LNCaP clone FGC (cell line): ENCODE measurements at regions not wholly inside any gene's neighbourhood (a gene's known extent, or its start where the extent isn't known, plus 50 kb on each side); places are given as distances from the start of the nearest gene placed in this dataset.
"Not testable (repeated sequence)": the region's sequence is repeated elsewhere in the genome, so short reads cannot be mapped to it uniquely, and the experiment has no call there.

ENCODE experiments used
- DNase-seq: peaks from one replicate; pipeline ENCODE4 v3.0.0-alpha.2; 2011; ENCODE audit warnings: low read depth
- H3K4me3 ChIP-seq: 2 replicates; pipeline ENCODE4 v1.5.1; 2011; ENCODE audit warnings: mild to moderate bottlenecking, low read depth, low read length, control low read depth
- CTCF ChIP-seq: IDR thresholded peaks from 2 replicates; pipeline ENCODE4 v1.5.1; 2012; ENCODE audit warnings: mild to moderate bottlenecking; ENCODE audit not compliant: control insufficient read depth, insufficient read depth; ENCODE audit errors: extremely low read depth

GRCh38 chr10:27319752-27320431 lies 79.3 kb upstream of the ACBD5 start:
- no peak overlapping the region for H3K4me3 ChIP-seq
- TF ChIP-seq CTCF, result no peak
- no peak for DNase-seq

- not testable (repeated sequence) for H3K4me3 ChIP-seq, DNase-seq
Observed at GRCh38 chr10:27319139-27319538, 78.5 kb upstream of the ACBD5 start.

- DNase-seq, H3K4me3 ChIP-seq: not testable (repeated sequence)
Observed at GRCh38 chr10:27315082-27315481, 74.5 kb upstream of the ACBD5 start.

- not testable (repeated sequence) for DNase-seq, H3K4me3 ChIP-seq
Observed at GRCh38 chr10:27313586-27313985, 73.0 kb upstream of the ACBD5 start.

- no peak for DNase-seq
- no peak overlapping the region for H3K4me3 ChIP-seq
- TF ChIP-seq CTCF, result no peak
Observed at GRCh38 chr10:27312854-27313253, 72.3 kb upstream of the ACBD5 start.

- not testable (repeated sequence) for DNase-seq, H3K4me3 ChIP-seq
Observed at GRCh38 chr10:27311809-27312208, 71.2 kb upstream of the ACBD5 start.

- DNase-seq, H3K4me3 ChIP-seq: not testable (repeated sequence)
Observed at GRCh38 chr10:27298522-27298850, 57.9 kb upstream of the ACBD5 start.

- no peak overlapping the region for H3K4me3 ChIP-seq
- no peak for DNase-seq
- TF ChIP-seq CTCF, result no peak
Observed at GRCh38 chr10:27297844-27298521, 57.4 kb upstream of the ACBD5 start.

GRCh38 chr10:27296285-27296684 lies 55.7 kb upstream of the ACBD5 start:
- DNase-seq, H3K4me3 ChIP-seq: not testable (repeated sequence)

- DNase-seq, H3K4me3 ChIP-seq: not testable (repeated sequence)
Observed at GRCh38 chr10:27291253-27291895, 50.8 kb upstream of the ACBD5 start.
